ENCODE measurements at regions not wholly inside any gene's neighbourhood (a gene's known extent, or its start where the extent isn't known, plus 50 kb on each side); places are given as distances from the start of the nearest gene placed in this dataset.

GRCh38 chr4:184306470-184306869 is 88.8 kb upstream of the ENPP6 start:
- no CpG with 5 or more reads among the region's 1 CpG for WGBS (ENCODE audit: insufficient coverage)
- Histone ChIP-seq H3K9ac (ENCODE audit: low read length) (no peak overlapping the region), H3K27ac (ENCODE audit: low read length in 2 of 2) (no peak overlapping the region), H2AFZ (ENCODE audit: insufficient read depth, low read depth, low read length, poor library complexity, severe bottlenecking) (no peak overlapping the region), H3K4me1 (ENCODE audit: control insufficient read depth in 2 of 2, insufficient read depth in 2 of 2, low read length in 2 of 2) (peaks cover 17 to 18% of the 10 kb centered on the region in 2 donors), H3K4me3 (ENCODE audit: control extremely low read depth in 1 of 5, extremely low read depth in 1 of 5, insufficient read depth in 1 of 5, low read depth in 2 of 5, low read length in 4 of 5) (no peak overlapping the region), H3K36me3 (replicated peaks in 1 of 2; ENCODE audit: control extremely low read depth in 1 of 2, control insufficient read depth in 1 of 2, extremely low read depth in 1 of 2, insufficient read depth in 2 of 2, low read length in 1 of 2) (no peaks in the 10 kb centered on the region), H3K9me3 (ENCODE audit: control extremely low read depth in 1 of 3, control insufficient read depth in 2 of 3, insufficient read depth in 1 of 3, low read length in 2 of 3) (peaks cover 0 to 2% (median 0%) of the 10 kb centered on the region in 3 donors), H3K4me2 (replicated peaks; ENCODE audit: low read depth, low read length, poor library complexity, severe bottlenecking) (no peak overlapping the region), H4K20me1 (ENCODE audit: control insufficient read depth, insufficient read depth, low read length, poor library complexity, severe bottlenecking) (no peaks in the 10 kb centered on the region), H3K79me2 (ENCODE audit: control insufficient read depth, insufficient read depth, low read length) (no peaks in the 10 kb centered on the region), H3K27me3 (replicated peaks in 1 of 4; ENCODE audit: control extremely low read depth in 1 of 4, control insufficient read depth in 3 of 4, insufficient read depth in 4 of 4, low read length in 3 of 4) (no peaks in the 10 kb centered on the region)
- ATAC-seq (ENCODE audit: low read depth) (no peak), DNase-seq (no peak)
- no peak overlapping the region for H3K27ac Mint-ChIP-seq
- H3K4me1 Mint-ChIP-seq = peaks cover 24% of the 10 kb centered on the region
- POLR2A ChIA-PET = no interaction called here
- H3K27me3 Mint-ChIP-seq = no peaks in the 10 kb centered on the region
- H3K4me3 Mint-ChIP-seq = no peak overlapping the region
- H3K9me3 Mint-ChIP-seq (ENCODE audit: insufficient read depth) = peaks cover 5% of the 10 kb centered on the region
- CTCF ChIA-PET = interaction anchor here (0.6 kb wide), 1 partner anchor 483 kb away, joined by 3 read pairs; no protein-coding TSS in a partner anchor
- intact Hi-C loops (cut with micrococcal nuclease) = no loop called here
- TF ChIP-seq EZH2 (IDR thresholded peaks at IDR 0.05; ENCODE audit: borderline replicate concordance, insufficient read depth, low read depth, low read length, poor library complexity, severe bottlenecking) (no peak), CTCF (IDR thresholded peaks at IDR 0.05) (no peak)

GRCh38 chr4:184300816-184301215 is 83.1 kb upstream of the ENPP6 start:
- WGBS (ENCODE audit: insufficient coverage) = no CpG with 5 or more reads among the region's 6 CpGs
- Histone ChIP-seq H3K4me2 (replicated peaks; ENCODE audit: low read depth, low read length, poor library complexity, severe bottlenecking) (no peak overlapping the region), H3K79me2 (ENCODE audit: control insufficient read depth, insufficient read depth, low read length) (no peaks in the 10 kb centered on the region), H3K27me3 (replicated peaks in 1 of 4; ENCODE audit: control extremely low read depth in 1 of 4, control insufficient read depth in 3 of 4, insufficient read depth in 4 of 4, low read length in 3 of 4) (no peaks in the 10 kb centered on the region), H3K4me3 (ENCODE audit: control extremely low read depth in 1 of 5, extremely low read depth in 1 of 5, insufficient read depth in 1 of 5, low read depth in 2 of 5, low read length in 4 of 5) (no peak overlapping the region), H3K9me3 (ENCODE audit: control extremely low read depth in 1 of 3, control insufficient read depth in 2 of 3, insufficient read depth in 1 of 3, low read length in 2 of 3) (peaks cover 0 to 3% (median 0%) of the 10 kb centered on the region in 3 donors), H3K36me3 (replicated peaks in 1 of 2; ENCODE audit: control extremely low read depth in 1 of 2, control insufficient read depth in 1 of 2, extremely low read depth in 1 of 2, insufficient read depth in 2 of 2, low read length in 1 of 2) (no peaks in the 10 kb centered on the region), H3K4me1 (ENCODE audit: control insufficient read depth in 2 of 2, insufficient read depth in 2 of 2, low read length in 2 of 2) (no peaks in the 10 kb centered on the region), H2AFZ (ENCODE audit: insufficient read depth, low read depth, low read length, poor library complexity, severe bottlenecking) (no peak overlapping the region), H3K9ac (ENCODE audit: low read length) (no peak overlapping the region), H4K20me1 (ENCODE audit: control insufficient read depth, insufficient read depth, low read length, poor library complexity, severe bottlenecking) (no peaks in the 10 kb centered on the region), H3K27ac (ENCODE audit: low read length in 2 of 2) (no peak overlapping the region)
- no peak for TF ChIP-seq EZH2 (IDR thresholded peaks at IDR 0.05; ENCODE audit: borderline replicate concordance, insufficient read depth, low read depth, low read length, poor library complexity, severe bottlenecking)
- no peak for TF ChIP-seq CTCF (IDR thresholded peaks at IDR 0.05)
- intact Hi-C loops (cut with micrococcal nuclease) = no loop called here
- ATAC-seq (ENCODE audit: low read depth) (no peak), DNase-seq (no peak)
- POLR2A ChIA-PET = no interaction called here
- Mint-ChIP-seq H3K9me3 (ENCODE audit: insufficient read depth) (peaks cover 7% of the 10 kb centered on the region), H3K27me3 (no peaks in the 10 kb centered on the region), H3K4me1 (no peaks in the 10 kb centered on the region), H3K27ac (no peak overlapping the region), H3K4me3 (no peak overlapping the region)
- CTCF ChIA-PET = interaction anchor here (1.1 to 1.2 kb wide), 2 partner anchors 11 to 17 kb away, joined by 3 to 4 read pairs; no protein-coding TSS in a partner anchor
